ENCODE measurements at regions not wholly inside any gene's neighbourhood (a gene's known extent, or its start where the extent isn't known, plus 50 kb on each side); places are given as distances from the start of the nearest gene placed in this dataset.

GRCh38 chr5:59959330-59959729 is 65.8 kb upstream of the PDE4D start:
- Histone ChIP-seq H3K36me3 (replicated peaks; ENCODE audit: insufficient read depth, low read depth) (no peaks in the 10 kb centered on the region), H3K79me2 (no peaks in the 10 kb centered on the region), H3K27me3 (no peaks in the 10 kb centered on the region), H3K4me3 (no peak overlapping the region), H2AFZ (no peak overlapping the region), H3K4me2 (no peak overlapping the region), H3K4me1 (ENCODE audit: insufficient read depth) (no peaks in the 10 kb centered on the region), H3K9me2 (replicated peaks; ENCODE audit: insufficient read depth) (no peaks in the 10 kb centered on the region), H4K20me1 (ENCODE audit: insufficient read depth, poor library complexity, severe bottlenecking) (no peaks in the 10 kb centered on the region), H3K9me3 (ENCODE audit: low read depth) (no peaks in the 10 kb centered on the region), H3K27ac (no peak overlapping the region)
- TF ChIP-seq EZH2 (IDR thresholded peaks at IDR 0.05; ENCODE audit: borderline replicate concordance) = no peak
- no peak for TF ChIP-seq EZH2phosphoT487 (IDR thresholded peaks at IDR 0.05; ENCODE audit: low read depth, severe bottlenecking, unreplicated experiment)
- TF ChIP-seq CTCF (IDR thresholded peaks at IDR 0.05; ENCODE audit: poor library complexity) = no peak
- WGBS (ENCODE audit: low lambda C conversion rate, missing lambda C conversion rate) = 95% methylated on average over 1 of the region's 1 CpG
- no peak for DNase-seq (ENCODE audit: low spot score)

GRCh38 chr5:59956130-59956783 is 62.7 kb upstream of the PDE4D start:
- WGBS (ENCODE audit: low lambda C conversion rate, missing lambda C conversion rate) = 79% methylated on average over 3 of the region's 3 CpGs
- DNase-seq (ENCODE audit: low spot score) = no peak
- H3K27me3 ChIP-seq = no peaks in the 10 kb centered on the region
- no peaks in the 10 kb centered on the region for H3K79me2 ChIP-seq
- TF ChIP-seq EZH2 (IDR thresholded peaks at IDR 0.05; ENCODE audit: borderline replicate concordance) = no peak
- TF ChIP-seq EZH2phosphoT487 (IDR thresholded peaks at IDR 0.05; ENCODE audit: low read depth, severe bottlenecking, unreplicated experiment) = no peak
- TF ChIP-seq CTCF (IDR thresholded peaks at IDR 0.05; ENCODE audit: poor library complexity) = no peak
- no peak overlapping the region for H2AFZ ChIP-seq
- H3K27ac ChIP-seq = no peak overlapping the region
- no peak overlapping the region for H3K4me2 ChIP-seq
- H3K4me3 ChIP-seq = no peak overlapping the region
- no peaks in the 10 kb centered on the region for H3K36me3 ChIP-seq (replicated peaks; ENCODE audit: insufficient read depth, low read depth)
- H3K4me1 ChIP-seq (ENCODE audit: insufficient read depth) = no peaks in the 10 kb centered on the region
- no peaks in the 10 kb centered on the region for H3K9me2 ChIP-seq (replicated peaks; ENCODE audit: insufficient read depth)
- H3K9me3 ChIP-seq (ENCODE audit: low read depth) = no peaks in the 10 kb centered on the region
- H4K20me1 ChIP-seq (ENCODE audit: insufficient read depth, poor library complexity, severe bottlenecking) = no peaks in the 10 kb centered on the region

- H3K79me2 ChIP-seq = no peaks in the 10 kb centered on the region
- 92% methylated on average over 2 of the region's 2 CpGs for WGBS (ENCODE audit: low lambda C conversion rate, missing lambda C conversion rate)
- H3K4me3 ChIP-seq = no peak overlapping the region
- H3K4me2 ChIP-seq = no peak overlapping the region
- no peak for TF ChIP-seq EZH2phosphoT487 (IDR thresholded peaks at IDR 0.05; ENCODE audit: low read depth, severe bottlenecking, unreplicated experiment)
- TF ChIP-seq EZH2 (IDR thresholded peaks at IDR 0.05; ENCODE audit: borderline replicate concordance) = no peak
- TF ChIP-seq CTCF (IDR thresholded peaks at IDR 0.05; ENCODE audit: poor library complexity) = no peak
- H3K4me1 ChIP-seq (ENCODE audit: insufficient read depth) = no peaks in the 10 kb centered on the region
- DNase-seq (ENCODE audit: low spot score) = no peak
- H3K9me3 ChIP-seq (ENCODE audit: low read depth) = no peaks in the 10 kb centered on the region
- H3K9me2 ChIP-seq (replicated peaks; ENCODE audit: insufficient read depth) = no peaks in the 10 kb centered on the region
- H3K27me3 ChIP-seq = no peaks in the 10 kb centered on the region
- no peaks in the 10 kb centered on the region for H4K20me1 ChIP-seq (ENCODE audit: insufficient read depth, poor library complexity, severe bottlenecking)
- H2AFZ ChIP-seq = no peak overlapping the region
- no peaks in the 10 kb centered on the region for H3K36me3 ChIP-seq (replicated peaks; ENCODE audit: insufficient read depth, low read depth)
- H3K27ac ChIP-seq = no peak overlapping the region
Measured at GRCh38 chr5:59955241-59955640, 61.7 kb upstream of the PDE4D start.
